ENCODE measurements at regions not wholly inside any gene's neighbourhood (a gene's known extent, or its start where the extent isn't known, plus 50 kb on each side); places are given as distances from the start of the nearest gene placed in this dataset.

DNA sequence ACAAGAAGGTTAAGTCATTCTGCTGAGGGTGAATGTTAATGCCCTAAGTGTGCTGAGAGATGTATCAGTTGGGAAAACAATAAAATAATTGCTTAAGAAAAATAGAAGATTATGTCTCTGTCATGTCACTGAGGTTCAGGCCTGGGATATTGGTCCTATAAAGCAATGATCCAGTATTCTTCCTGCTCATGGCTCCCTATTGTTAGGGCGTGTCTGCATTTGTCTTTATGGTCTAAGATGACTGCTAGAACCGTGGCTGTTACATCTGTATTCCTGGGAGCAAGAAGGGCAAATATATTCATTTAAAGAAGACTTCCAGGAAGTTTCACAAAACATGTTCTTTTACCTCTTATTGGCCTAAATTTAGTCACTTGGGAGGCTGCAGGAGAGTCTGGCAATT is 125.0 kb downstream of the KCNE4 start (continued):
- TF ChIP-seq FOSL1 (IDR thresholded peaks at IDR 0.05; ENCODE audit: insufficient read depth, low read depth, low read length), result no peak
- no peak for TF ChIP-seq TBP (IDR thresholded peaks at IDR 0.05; ENCODE audit: low read depth, low read length)
- TF ChIP-seq TEAD4 (IDR thresholded peaks at IDR 0.05; ENCODE audit: low read depth, low read length), result no peak
- TF ChIP-seq HDAC2 (IDR thresholded peaks at IDR 0.05; ENCODE audit: borderline replicate concordance in 1 of 2, low read depth in 2 of 2, low read length in 2 of 2), result no peak
- no peak for TF ChIP-seq CHD1 (IDR thresholded peaks at IDR 0.05; ENCODE audit: low read depth, low read length)
- TF ChIP-seq, protein P1, sequence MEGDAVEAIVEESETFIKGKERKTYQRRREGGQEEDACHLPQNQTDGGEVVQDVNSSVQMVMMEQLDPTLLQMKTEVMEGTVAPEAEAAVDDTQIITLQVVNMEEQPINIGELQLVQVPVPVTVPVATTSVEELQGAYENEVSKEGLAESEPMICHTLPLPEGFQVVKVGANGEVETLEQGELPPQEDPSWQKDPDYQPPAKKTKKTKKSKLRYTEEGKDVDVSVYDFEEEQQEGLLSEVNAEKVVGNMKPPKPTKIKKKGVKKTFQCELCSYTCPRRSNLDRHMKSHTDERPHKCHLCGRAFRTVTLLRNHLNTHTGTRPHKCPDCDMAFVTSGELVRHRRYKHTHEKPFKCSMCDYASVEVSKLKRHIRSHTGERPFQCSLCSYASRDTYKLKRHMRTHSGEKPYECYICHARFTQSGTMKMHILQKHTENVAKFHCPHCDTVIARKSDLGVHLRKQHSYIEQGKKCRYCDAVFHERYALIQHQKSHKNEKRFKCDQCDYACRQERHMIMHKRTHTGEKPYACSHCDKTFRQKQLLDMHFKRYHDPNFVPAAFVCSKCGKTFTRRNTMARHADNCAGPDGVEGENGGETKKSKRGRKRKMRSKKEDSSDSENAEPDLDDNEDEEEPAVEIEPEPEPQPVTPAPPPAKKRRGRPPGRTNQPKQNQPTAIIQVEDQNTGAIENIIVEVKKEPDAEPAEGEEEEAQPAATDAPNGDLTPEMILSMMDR (IDR thresholded peaks at IDR 0.05; ENCODE audit: control extremely low read depth in 1 of 3, insufficient read depth in 1 of 3, low read depth in 1 of 3, low read length in 3 of 3), result no peak
- no peak for TF ChIP-seq BCL11A (IDR thresholded peaks at IDR 0.05; ENCODE audit: low read depth in 2 of 2, low read length in 2 of 2)
- TF ChIP-seq EZH2 (IDR thresholded peaks at IDR 0.05; ENCODE audit: low read depth, low read length, severe bottlenecking), result no peak
- no peak for TF ChIP-seq SIRT6 (IDR thresholded peaks at IDR 0.05; ENCODE audit: low read length)

All from H1 (cell line).